Endothelial cell of umbilical vein (primary cell): ENCODE measurements at regions not wholly inside any gene's neighbourhood (a gene's known extent, or its start where the extent isn't known, plus 50 kb on each side); places are given as distances from the start of the nearest gene placed in this dataset.

ENCODE experiments used
- BruUV-seq: library from RNA; stranded (reverse); fragments of 400-500 nt; replicated peaks from 2 replicates; lab custom pipeline; 2021; lab: Mats Ljungman, UMichigan
- CTCF ChIA-PET: fragments of 300-600, 350-600 bp; sonication (Branson Sonifier 250); formaldehyde crosslinking; loops from one replicate; lab custom pipeline; 2021; ENCODE audit warnings: antibody characterized with exemption, inconsistent platforms; lab: Charles Lee
- POLR2A ChIA-PET: fragments of 300-600, 350-600 bp; sonication (Branson Sonifier 250); formaldehyde crosslinking; loops from one replicate; lab custom pipeline; 2021; ENCODE audit warnings: antibody characterized with exemption, inconsistent platforms; lab: Charles Lee
- DNase-seq: peaks from one replicate; pipeline ENCODE4 v3.0.0-alpha.2; 2011; ENCODE audit warnings: low read depth, low spot score
- FAIRE-seq: peaks from 2 replicates; lab custom pipeline; 2011; peaks lifted over from hg19 to GRCh38; lab: Jason Lieb, UNC
- H2AFZ ChIP-seq: 2 replicates; pipeline ENCODE4 v1.6.0; 2012; ENCODE audit warnings: low read depth, low read length, control low read depth, inconsistent platforms
- H3K27ac ChIP-seq: 2 replicates; pipeline ENCODE4 v1.5.1; 2011; ENCODE audit warnings: low read depth, mild to moderate bottlenecking, control low read depth, low read length, moderate library complexity; ENCODE audit not compliant: insufficient read depth
- H3K27me3 ChIP-seq, 2 experiments: 2 replicates each; pipeline versions ENCODE4 v1.6.0 to v1.6.1; 2011; ENCODE audit warnings: low read length in 2 of 2, mixed read lengths in 1 of 2; ENCODE audit not compliant: control insufficient read depth in 2 of 2, insufficient read depth in 2 of 2
- H3K36me3 ChIP-seq, 2 experiments: 2 replicates in 1 of 2; 3 replicates in 1 of 2; pipeline ENCODE4 v1.5.1; 2011; ENCODE audit warnings: low read length in 2 of 2, mild to moderate bottlenecking in 1 of 2, moderate library complexity in 1 of 2; ENCODE audit not compliant: control insufficient read depth in 2 of 2, insufficient read depth in 2 of 2; ENCODE audit errors: extremely low read depth in 1 of 2
- H3K4me1 ChIP-seq: 3 replicates; pipeline ENCODE4 v1.5.1; 2011; ENCODE audit warnings: mild to moderate bottlenecking, low read length; ENCODE audit not compliant: control insufficient read depth, insufficient read depth; ENCODE audit errors: extremely low read depth
- H3K4me2 ChIP-seq: 2 replicates; pipeline ENCODE4 v1.6.1; 2011; ENCODE audit warnings: low read length, control low read depth, mixed read lengths; ENCODE audit not compliant: insufficient read depth
- H3K4me3 ChIP-seq, 3 experiments: fragments of 200-600 bp in 1 of 3; sonication (generic), shearing (Covaris generic) in 1 of 3; replicated peaks in 1 of 3; 2 replicates each; pipeline ENCODE4 v1.5.1; 2011 to 2016; ENCODE audit warnings: control low read depth in 3 of 3, low read length in 3 of 3, mild to moderate bottlenecking in 2 of 3, inconsistent platforms in 1 of 3, low read depth in 1 of 3, moderate library complexity in 1 of 3; ENCODE audit not compliant: insufficient read depth in 1 of 3
- H3K79me2 ChIP-seq: 2 replicates; pipeline ENCODE4 v1.6.0; 2012; ENCODE audit warnings: low read length, inconsistent platforms; ENCODE audit not compliant: control insufficient read depth, insufficient read depth
- H3K9ac ChIP-seq: replicated peaks from 2 replicates; pipeline ENCODE3; 2011; ENCODE audit warnings: low read length, control low read depth; ENCODE audit not compliant: insufficient read depth; ENCODE audit errors: extremely low read depth
- H3K9me1 ChIP-seq: replicated peaks from 3 replicates; pipeline ENCODE4 v1.6.0; 2011; ENCODE audit warnings: mild to moderate bottlenecking, low read length; ENCODE audit not compliant: control insufficient read depth, insufficient read depth; ENCODE audit errors: extremely low read depth
- H3K9me3 ChIP-seq: replicated peaks from 2 replicates; pipeline ENCODE4 v1.5.1; 2012; ENCODE audit warnings: low read length, inconsistent platforms; ENCODE audit not compliant: control insufficient read depth, insufficient read depth
- H4K20me1 ChIP-seq: replicated peaks from 2 replicates; pipeline ENCODE3; 2011; ENCODE audit warnings: mild to moderate bottlenecking, low read length; ENCODE audit not compliant: control insufficient read depth, insufficient read depth; ENCODE audit errors: extremely low read depth
- EZH2 ChIP-seq: IDR thresholded peaks from 2 replicates; pipeline ENCODE4 v1.6.1; 2012; ENCODE audit warnings: borderline replicate concordance, low read depth, mild to moderate bottlenecking, moderate library complexity, low read length, inconsistent platforms; ENCODE audit not compliant: severe bottlenecking
- FOS ChIP-seq: IDR thresholded peaks from 2 replicates; pipeline ENCODE4 v1.6.1; 2011; ENCODE audit warnings: mild to moderate bottlenecking, low read length, moderate library complexity, borderline replicate concordance; ENCODE audit not compliant: insufficient read depth
- GATA2 ChIP-seq: IDR thresholded peaks from 2 replicates; pipeline ENCODE4 v1.7.0; 2011; ENCODE audit warnings: low read depth, mild to moderate bottlenecking, moderate library complexity, mixed read lengths, low read length; ENCODE audit not compliant: insufficient read length, insufficient read depth
- MYC ChIP-seq: IDR thresholded peaks from one replicate; pipeline ENCODE4 v1.6.1; 2011; ENCODE audit warnings: mild to moderate bottlenecking, low read depth, low read length
- POLR2A ChIP-seq: IDR thresholded peaks from 2 replicates; pipeline ENCODE4 v1.6.1; 2012; ENCODE audit warnings: low read depth, mild to moderate bottlenecking, control low read depth, low read length
- POLR2AphosphoS5 ChIP-seq: IDR thresholded peaks from 2 replicates; pipeline ENCODE4 v1.6.1; 2012; ENCODE audit warnings: low read depth, mild to moderate bottlenecking, control low read depth, low read length, moderate library complexity; ENCODE audit not compliant: insufficient read depth
- dilution Hi-C: fragments of 300-500 bp; cut with MboI; formaldehyde crosslinking; loops from one replicate; pipeline ENCODE4 v1.15.0; 2019; ENCODE audit warnings: low sequenced_read_pairs; ENCODE audit not compliant: extremely low pct_ligation_motif_present
- intact Hi-C: fragments of 100-400 bp; cut with micrococcal nuclease; formaldehyde crosslinking; loops from one replicate; pipeline ENCODE4 v1.10.0; 2022
- TF ChIP-seq, protein P1 (sequence below), 2 donors: IDR thresholded peaks; 1 replicate in 1 of 2; 2 replicates in 1 of 2; pipeline ENCODE4 v1.5.1; 2011; ENCODE audit warnings: low read length in 2 of 2, mild to moderate bottlenecking in 2 of 2, moderate library complexity in 2 of 2, control low read depth in 1 of 2, inconsistent platforms in 1 of 2, low read depth in 1 of 2; ENCODE audit not compliant: insufficient read depth in 1 of 2; ENCODE audit errors: extremely low read depth in 1 of 2

DNA sequence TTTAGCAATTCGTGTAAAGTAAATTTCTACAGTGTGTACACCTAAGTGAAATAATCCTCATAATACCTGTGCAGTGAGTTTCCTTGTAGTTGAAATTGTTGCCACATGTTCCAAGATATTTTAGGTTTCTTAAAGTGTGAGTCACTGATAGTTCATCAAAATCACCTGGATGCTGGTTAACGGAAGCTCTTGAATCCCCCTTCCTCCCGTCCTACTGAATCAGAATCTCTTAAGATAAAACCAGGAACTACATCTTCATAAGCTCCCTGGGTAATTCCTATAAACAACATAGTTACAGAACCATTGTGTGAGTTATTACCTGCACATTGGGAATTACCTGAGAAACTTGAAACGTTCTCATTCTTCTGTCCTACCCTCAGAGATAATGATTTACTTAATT, 197.4 kb upstream of the HS3ST1 start:
- H3K9me3 ChIP-seq = no peaks in the 10 kb centered on the region
- intact Hi-C loops = loop anchor here (10.0 kb wide), 1 partner anchor 961 kb away; no protein-coding TSS in a partner anchor
- peaks cover 10% of the 10 kb centered on the region for H3K4me1 ChIP-seq
- no peaks in the 10 kb centered on the region for H3K27me3 ChIP-seq
- no peak overlapping the region for H3K4me2 ChIP-seq
- no peak for TF ChIP-seq GATA2
- TF ChIP-seq, protein P1, sequence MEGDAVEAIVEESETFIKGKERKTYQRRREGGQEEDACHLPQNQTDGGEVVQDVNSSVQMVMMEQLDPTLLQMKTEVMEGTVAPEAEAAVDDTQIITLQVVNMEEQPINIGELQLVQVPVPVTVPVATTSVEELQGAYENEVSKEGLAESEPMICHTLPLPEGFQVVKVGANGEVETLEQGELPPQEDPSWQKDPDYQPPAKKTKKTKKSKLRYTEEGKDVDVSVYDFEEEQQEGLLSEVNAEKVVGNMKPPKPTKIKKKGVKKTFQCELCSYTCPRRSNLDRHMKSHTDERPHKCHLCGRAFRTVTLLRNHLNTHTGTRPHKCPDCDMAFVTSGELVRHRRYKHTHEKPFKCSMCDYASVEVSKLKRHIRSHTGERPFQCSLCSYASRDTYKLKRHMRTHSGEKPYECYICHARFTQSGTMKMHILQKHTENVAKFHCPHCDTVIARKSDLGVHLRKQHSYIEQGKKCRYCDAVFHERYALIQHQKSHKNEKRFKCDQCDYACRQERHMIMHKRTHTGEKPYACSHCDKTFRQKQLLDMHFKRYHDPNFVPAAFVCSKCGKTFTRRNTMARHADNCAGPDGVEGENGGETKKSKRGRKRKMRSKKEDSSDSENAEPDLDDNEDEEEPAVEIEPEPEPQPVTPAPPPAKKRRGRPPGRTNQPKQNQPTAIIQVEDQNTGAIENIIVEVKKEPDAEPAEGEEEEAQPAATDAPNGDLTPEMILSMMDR (IDR thresholded peaks at IDR 0.05; ENCODE audit: extremely low read depth in 1 of 2, insufficient read depth in 1 of 2, low read depth in 1 of 2, low read length in 2 of 2) = no peak
- no peak for TF ChIP-seq POLR2AphosphoS5
- TF ChIP-seq POLR2A = no peak
- TF ChIP-seq EZH2 = no peak
- TF ChIP-seq FOS = no peak
- no peak for TF ChIP-seq MYC
- BruUV-seq = no TSS peak
- H2AFZ ChIP-seq = no peak overlapping the region
- H3K27ac ChIP-seq = no peak overlapping the region
- no peaks in the 10 kb centered on the region for H3K9me1 ChIP-seq
- FAIRE-seq = no peak
- dilution Hi-C loops = no loop called here
- no peaks in the 10 kb centered on the region for H3K36me3 ChIP-seq
- no peak overlapping the region for H3K4me3 ChIP-seq
- H3K79me2 ChIP-seq = no peaks in the 10 kb centered on the region
- no peaks in the 10 kb centered on the region for H4K20me1 ChIP-seq
- H3K9ac ChIP-seq = no peak overlapping the region
- DNase-seq = no peak
- POLR2A ChIA-PET = no interaction called here
- CTCF ChIA-PET = no interaction called here
